ENCODE measurements at regions not wholly inside any gene's neighbourhood (a gene's known extent, or its start where the extent isn't known, plus 50 kb on each side); places are given as distances from the start of the nearest gene placed in this dataset.

- TF ChIP-seq CTCF (IDR thresholded peaks at IDR 0.05) (no peak), POLR2A (IDR thresholded peaks at IDR 0.05) (no peak)
These were observed 140.6 kb downstream of the TTLL2 start for GRCh38 chr6:167465482-167465881.

Measured in right lobe of liver (tissue), 4 donors.